HG02763 (cell line): ENCODE measurements at regions not wholly inside any gene's neighbourhood (a gene's known extent, or its start where the extent isn't known, plus 50 kb on each side); places are given as distances from the start of the nearest gene placed in this dataset.

Experiments
- ATAC-seq: cut with Tn5 transposase; IDR thresholded peaks from one replicate; pipeline ENCODE4 v1.9.1; 2021; ENCODE audit warnings: mild to moderate bottlenecking, moderate library complexity; ENCODE audit not compliant: unreplicated experiment

- no peak for ATAC-seq
Observed at GRCh38 chr6:139862311-139862710, 487.9 kb upstream of the CITED2 start.

- ATAC-seq: no peak
Observed at GRCh38 chr6:139860203-139860602, 485.8 kb upstream of the CITED2 start.

GRCh38 chr6:139858429-139858828 lies 484.0 kb upstream of the CITED2 start:
- no peak for ATAC-seq

GRCh38 chr6:139857143-139857542 lies 482.7 kb upstream of the CITED2 start:
- ATAC-seq: no peak

GRCh38 chr6:139856562-139856961 lies 482.1 kb upstream of the CITED2 start:
- ATAC-seq: no peak

- ATAC-seq: no peak
Observed at GRCh38 chr6:139855671-139856311, 481.3 kb upstream of the CITED2 start.

- ATAC-seq: no peak
Observed at GRCh38 chr6:139853302-139853992, 479.0 kb upstream of the CITED2 start.

- no peak for ATAC-seq
Observed at GRCh38 chr6:139852488-139853140, 478.2 kb upstream of the CITED2 start.

- ATAC-seq: no peak
Observed at GRCh38 chr6:139852067-139852466, 477.6 kb upstream of the CITED2 start.

GRCh38 chr6:139851206-139851605 lies 476.8 kb upstream of the CITED2 start:
- ATAC-seq: no peak

- no peak for ATAC-seq
Observed at GRCh38 chr6:139850512-139850911, 476.1 kb upstream of the CITED2 start.

GRCh38 chr6:139847457-139847813 lies 473.0 kb upstream of the CITED2 start:
- no peak for ATAC-seq

GRCh38 chr6:139846538-139847456 lies 472.3 kb upstream of the CITED2 start:
- no peak for ATAC-seq

- no peak for ATAC-seq
Observed at GRCh38 chr6:139844907-139845306, 470.5 kb upstream of the CITED2 start.

GRCh38 chr6:139841794-139842215 lies 467.4 kb upstream of the CITED2 start:
- ATAC-seq: peak; percentile 88

- ATAC-seq: no peak
Observed at GRCh38 chr6:139839506-139840156, 465.2 kb upstream of the CITED2 start.

- no peak for ATAC-seq
Observed at GRCh38 chr6:139834232-139834631, 459.8 kb upstream of the CITED2 start.

GRCh38 chr6:139833592-139833991 lies 459.1 kb upstream of the CITED2 start:
- no peak for ATAC-seq

- no peak for ATAC-seq
Observed at GRCh38 chr6:139832493-139833305, 458.3 kb upstream of the CITED2 start.

GRCh38 chr6:139829576-139829975 lies 455.1 kb upstream of the CITED2 start:
- no peak for ATAC-seq
